Muscle layer of duodenum (tissue), 2 donors: ENCODE measurements at regions not wholly inside any gene's neighbourhood (a gene's known extent, or its start where the extent isn't known, plus 50 kb on each side); places are given as distances from the start of the nearest gene placed in this dataset.

Source experiments
- H3K27ac ChIP-seq: one replicate; pipeline ENCODE4 v1.7.0; 2013; ENCODE audit warnings: mild to moderate bottlenecking, low read length
- H3K27me3 ChIP-seq: one replicate; pipeline ENCODE4 v1.7.0; 2013; ENCODE audit warnings: low read depth, mild to moderate bottlenecking, control low read depth, low read length
- H3K36me3 ChIP-seq, 2 donors: one replicate each; pipeline ENCODE4 v1.7.0; 2013; ENCODE audit warnings: low read length in 2 of 2, control low read depth in 1 of 2, mild to moderate bottlenecking in 1 of 2; ENCODE audit not compliant: insufficient read depth in 2 of 2, control insufficient read depth in 1 of 2
- H3K4me1 ChIP-seq, 2 donors: one replicate each; pipeline ENCODE4 v1.7.0; 2013; ENCODE audit warnings: low read length in 2 of 2, mild to moderate bottlenecking in 2 of 2, control low read depth in 1 of 2, moderate library complexity in 1 of 2; ENCODE audit not compliant: insufficient read depth in 2 of 2, control insufficient read depth in 1 of 2
- H3K4me3 ChIP-seq, 2 donors: one replicate each; pipeline ENCODE4 v1.7.0; 2013; ENCODE audit warnings: low read length in 2 of 2, low read depth in 1 of 2, mild to moderate bottlenecking in 1 of 2
- H3K9me3 ChIP-seq, 2 donors: one replicate each; pipeline ENCODE4 v1.7.0; 2013; ENCODE audit warnings: low read length in 2 of 2, control low read depth in 1 of 2, mild to moderate bottlenecking in 1 of 2; ENCODE audit not compliant: control insufficient read depth in 1 of 2
- donor health status: healthy.

DNA sequence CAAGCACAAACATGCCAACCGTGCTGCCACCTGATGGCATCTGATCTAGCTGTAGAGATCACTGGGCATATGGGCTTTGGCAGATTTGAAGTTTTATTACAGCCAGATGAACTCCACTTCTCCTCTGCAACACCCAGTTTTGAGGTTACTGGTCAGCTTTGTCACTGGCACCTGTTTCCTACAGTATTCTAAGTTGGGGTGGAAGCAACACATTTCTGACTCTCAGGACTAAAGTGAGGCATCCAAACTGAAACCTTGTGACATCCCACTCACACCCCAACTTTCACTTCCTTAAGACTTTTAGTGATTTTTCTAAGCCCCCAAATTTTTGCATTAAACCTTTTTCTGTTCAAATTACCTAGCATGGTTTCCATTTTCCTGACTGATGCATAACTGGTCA, 115.1 kb upstream of the PCDH18 start:
- no peaks in the 10 kb centered on the region for H3K36me3 ChIP-seq
- no peak overlapping the region for H3K4me3 ChIP-seq
- no peaks in the 10 kb centered on the region for H3K27me3 ChIP-seq
- H3K27ac ChIP-seq = no peak overlapping the region
- no peaks in the 10 kb centered on the region for H3K4me1 ChIP-seq
- H3K9me3 ChIP-seq = no peaks in the 10 kb centered on the region

GRCh38 chr4:137644201-137644600, 111.9 kb upstream of the PCDH18 start:
- Histone ChIP-seq H3K4me3 (no peak overlapping the region), H3K9me3 (no peaks in the 10 kb centered on the region), H3K27me3 (no peaks in the 10 kb centered on the region), H3K27ac (no peak overlapping the region), H3K36me3 (no peaks in the 10 kb centered on the region), H3K4me1 (no peaks in the 10 kb centered on the region)

GRCh38 chr4:137641544-137641943, 109.2 kb upstream of the PCDH18 start:
- no peaks in the 10 kb centered on the region for H3K27me3 ChIP-seq
- no peaks in the 10 kb centered on the region for H3K9me3 ChIP-seq
- H3K27ac ChIP-seq = no peak overlapping the region
- no peak overlapping the region for H3K4me3 ChIP-seq
- H3K36me3 ChIP-seq = no peaks in the 10 kb centered on the region
- no peaks in the 10 kb centered on the region for H3K4me1 ChIP-seq

- Histone ChIP-seq H3K4me1 (peaks cover 0 to under 1% of the 10 kb centered on the region in 2 donors), H3K27ac (no peak overlapping the region), H3K4me3 (no peak overlapping the region), H3K27me3 (no peaks in the 10 kb centered on the region), H3K9me3 (no peaks in the 10 kb centered on the region), H3K36me3 (no peaks in the 10 kb centered on the region)
These were observed 108.5 kb upstream of the PCDH18 start for GRCh38 chr4:137640838-137641158.

DNA sequence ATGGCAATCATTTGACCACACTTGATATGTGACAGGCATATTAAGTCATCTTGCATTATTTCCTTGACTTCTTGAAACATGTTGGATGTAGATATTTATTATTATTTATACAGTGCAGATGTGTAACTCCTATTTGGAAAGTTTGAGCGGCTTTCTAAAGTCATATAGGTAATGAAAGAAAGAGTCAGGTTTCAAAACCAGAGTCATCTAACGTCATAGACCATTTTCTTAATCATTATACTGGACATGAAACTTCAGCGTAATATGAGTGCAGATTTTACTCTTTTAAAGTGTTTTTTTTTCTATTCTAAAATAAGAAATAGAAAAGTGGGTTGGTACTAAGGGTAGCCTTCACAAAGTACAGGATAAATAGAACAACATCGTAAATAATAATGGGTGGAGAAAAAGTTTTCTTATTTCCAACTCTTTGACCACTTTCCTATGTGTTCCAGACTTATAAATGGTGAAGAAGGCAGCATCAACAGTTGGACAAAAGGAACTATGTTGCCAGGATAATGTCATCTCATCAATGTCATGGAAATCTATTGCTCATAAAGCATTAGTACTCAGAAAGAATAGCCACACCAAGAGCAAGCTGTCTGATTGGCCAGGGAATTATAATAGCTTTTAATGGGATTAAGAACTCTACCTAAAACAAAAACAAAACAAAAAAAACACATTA, 108.0 kb upstream of the PCDH18 start:
- Histone ChIP-seq H3K27me3 (no peaks in the 10 kb centered on the region), H3K9me3 (no peaks in the 10 kb centered on the region), H3K27ac (no peak overlapping the region), H3K4me3 (no peak overlapping the region), H3K36me3 (no peaks in the 10 kb centered on the region), H3K4me1 (peaks cover 0 to 5% of the 10 kb centered on the region in 2 donors)

GRCh38 chr4:137638934-137639333, 106.6 kb upstream of the PCDH18 start:
- H3K27ac ChIP-seq = no peak overlapping the region
- peaks cover 0 to 5% of the 10 kb centered on the region in 2 donors for H3K4me1 ChIP-seq
- no peak overlapping the region for H3K4me3 ChIP-seq
- no peaks in the 10 kb centered on the region for H3K27me3 ChIP-seq
- no peaks in the 10 kb centered on the region for H3K36me3 ChIP-seq
- no peaks in the 10 kb centered on the region for H3K9me3 ChIP-seq

GRCh38 chr4:137635601-137636000, 103.3 kb upstream of the PCDH18 start:
- no peaks in the 10 kb centered on the region for H3K36me3 ChIP-seq
- no peaks in the 10 kb centered on the region for H3K27me3 ChIP-seq
- no peak overlapping the region for H3K4me3 ChIP-seq
- H3K4me1 ChIP-seq = peaks cover 0 to 5% of the 10 kb centered on the region in 2 donors
- no peaks in the 10 kb centered on the region for H3K9me3 ChIP-seq
- no peak overlapping the region for H3K27ac ChIP-seq

DNA sequence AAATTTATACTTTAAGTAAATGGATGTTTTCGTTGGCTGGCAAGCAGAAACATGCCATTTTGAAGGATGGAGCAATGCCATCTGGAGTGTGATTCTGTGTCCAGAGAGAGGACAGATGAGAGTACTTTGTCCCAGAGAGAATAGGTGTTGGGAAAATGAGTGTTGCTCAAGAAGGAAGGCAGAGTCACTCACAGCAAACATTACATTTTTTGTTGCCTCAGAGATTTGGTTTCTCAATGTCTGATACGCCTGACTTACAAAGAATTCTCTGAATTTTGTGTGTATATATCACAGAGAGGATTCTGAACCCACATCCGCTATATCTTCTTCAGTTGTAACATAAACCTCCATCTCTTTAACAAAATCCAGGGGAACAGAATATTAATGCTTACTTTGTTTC, 102.8 kb upstream of the PCDH18 start:
- Histone ChIP-seq H3K27me3 (no peaks in the 10 kb centered on the region), H3K4me3 (no peak overlapping the region), H3K4me1 (peaks cover 0 to 5% of the 10 kb centered on the region in 2 donors), H3K27ac (no peak overlapping the region), H3K9me3 (no peaks in the 10 kb centered on the region), H3K36me3 (no peaks in the 10 kb centered on the region)

DNA sequence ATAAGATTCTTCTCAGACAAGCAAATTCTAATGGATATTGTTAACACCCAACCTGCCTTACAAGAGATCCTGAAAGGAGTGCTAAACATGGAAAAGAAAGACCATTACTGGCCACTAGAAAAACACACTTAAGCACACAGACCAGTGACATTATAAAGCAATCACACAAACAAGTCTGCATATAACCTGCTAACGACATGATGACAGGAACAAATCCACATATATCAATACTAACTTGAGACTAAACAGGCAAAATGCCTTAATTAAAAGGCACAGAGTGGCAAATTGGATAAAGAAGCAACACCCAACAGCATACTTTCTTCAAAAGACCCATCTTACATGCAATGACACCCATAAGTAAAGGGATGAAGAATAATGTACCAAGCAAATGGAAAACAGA, 100.5 kb upstream of the PCDH18 start:
- H3K27me3 ChIP-seq = no peaks in the 10 kb centered on the region
- no peaks in the 10 kb centered on the region for H3K36me3 ChIP-seq
- H3K9me3 ChIP-seq = no peaks in the 10 kb centered on the region
- no peak overlapping the region for H3K4me3 ChIP-seq
- no peak overlapping the region for H3K27ac ChIP-seq
- H3K4me1 ChIP-seq = peaks cover 0 to 5% of the 10 kb centered on the region in 2 donors

- Histone ChIP-seq H3K27me3 (no peaks in the 10 kb centered on the region), H3K4me3 (no peak overlapping the region), H3K9me3 (no peaks in the 10 kb centered on the region), H3K36me3 (no peaks in the 10 kb centered on the region), H3K27ac (no peak overlapping the region), H3K4me1 (peaks cover 0 to 5% of the 10 kb centered on the region in 2 donors)
These were observed 99.3 kb upstream of the PCDH18 start for GRCh38 chr4:137631605-137632004.

GRCh38 chr4:137630252-137630651, 98.0 kb upstream of the PCDH18 start:
- Histone ChIP-seq H3K27me3 (no peaks in the 10 kb centered on the region), H3K9me3 (no peaks in the 10 kb centered on the region), H3K4me3 (no peak overlapping the region), H3K27ac (no peak overlapping the region), H3K36me3 (no peaks in the 10 kb centered on the region), H3K4me1 (no peaks in the 10 kb centered on the region)

DNA sequence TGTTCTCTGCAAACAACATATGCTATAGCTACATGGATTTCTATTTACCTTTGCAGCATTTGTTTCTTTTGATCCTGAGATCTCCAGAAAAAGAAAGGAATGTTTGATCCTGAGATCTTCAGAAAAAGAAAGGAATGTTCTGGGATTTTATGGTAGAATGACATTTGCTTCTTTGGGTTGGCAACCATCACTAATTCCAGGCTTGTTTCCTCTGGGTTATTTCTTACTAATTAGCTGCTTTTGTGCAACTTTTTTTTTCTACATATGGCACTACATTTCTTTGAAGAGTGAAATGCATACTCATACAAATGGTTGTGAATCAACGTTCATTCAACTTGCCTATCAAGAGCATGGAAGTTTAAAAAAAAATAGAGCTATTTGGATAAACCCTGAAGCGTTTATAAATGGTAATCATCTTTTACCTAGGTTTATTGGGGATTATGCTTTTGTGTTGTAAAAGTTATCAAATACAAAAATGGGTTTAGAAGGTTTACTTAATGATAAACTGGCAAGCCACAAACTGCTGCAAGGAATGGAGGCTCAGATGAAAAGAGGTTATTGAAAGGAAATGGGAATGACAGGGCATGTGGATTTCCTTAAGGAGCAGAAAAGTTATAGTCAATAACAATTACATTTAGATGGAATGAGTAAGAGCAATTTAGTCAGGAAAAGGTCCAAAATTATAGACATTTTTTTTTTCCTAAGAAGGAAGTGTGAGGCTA, 95.6 kb upstream of the PCDH18 start:
- Histone ChIP-seq H3K9me3 (no peaks in the 10 kb centered on the region), H3K4me1 (no peaks in the 10 kb centered on the region)

More for the DNA sequence above, 95.6 kb upstream of the PCDH18 start:
- no peaks in the 10 kb centered on the region for H3K36me3 ChIP-seq
- no peak overlapping the region for H3K4me3 ChIP-seq
- H3K27ac ChIP-seq = no peak overlapping the region
- no peaks in the 10 kb centered on the region for H3K27me3 ChIP-seq
